K562 (cell line): ENCODE measurements at regions not wholly inside any gene's neighbourhood (a gene's known extent, or its start where the extent isn't known, plus 50 kb on each side); places are given as distances from the start of the nearest gene placed in this dataset.

Experiments
- ATAC-seq: fragments of 200-7000 bp; cut with Tn5 transposase; 3 replicates; pipeline ENCODE4 v1.9.1; 2020; ENCODE audit warnings: moderate library complexity
- BruUV-seq: library from RNA; stranded (reverse); fragments of 400-500 nt; replicated peaks from 2 replicates; lab custom pipeline; 2021; lab: Mats Ljungman, UMichigan
- CTCF ChIA-PET: fragments of 300-600 bp; formaldehyde crosslinking; extraction: SDS; loops from one replicate; lab custom pipeline; 2021; ENCODE audit warnings: low intra/inter-chr PET ratio; lab: Yijun Ruan, JAX
- POLR2A ChIA-PET: fragments of 300-600, 350-650 bp; sonication (Branson Sonifier 250); formaldehyde crosslinking; extraction: SDS; loops from one replicate; lab custom pipeline; 2021; ENCODE audit warnings: antibody characterized with exemption, inconsistent platforms; lab: Yijun Ruan, JAX
- DNase-seq, 4 experiments: peaks; one replicate each; pipeline versions ENCODE4 v3.0.0 to v3.0.0-alpha.2; 2011 to 2018; ENCODE audit warnings: low spot score in 3 of 4, mixed read lengths in 3 of 4; ENCODE audit errors: extremely low read depth in 1 of 4
- FAIRE-seq: peaks from 2 replicates; lab custom pipeline; 2011; peaks lifted over from hg19 to GRCh38; lab: Jason Lieb, UNC
- H2AFZ ChIP-seq: 2 replicates; pipeline ENCODE4 v1.6.0; 2011; ENCODE audit warnings: low read depth, low read length, control low read depth, inconsistent platforms
- H3K27ac ChIP-seq: fragments of 200-600 bp; 3 replicates; pipeline ENCODE4 v1.8.0; 2011; ENCODE audit warnings: low read depth, mild to moderate bottlenecking, control low read depth, inconsistent platforms, low read length, moderate library complexity, mixed read lengths; ENCODE audit errors: extremely low read depth
- H3K27me3 ChIP-seq, 2 experiments: fragments of 300-600 bp in 1 of 2; 2 replicates in 1 of 2; 3 replicates in 1 of 2; pipeline versions ENCODE4 v1.6.0 to v1.8.0; 2011; ENCODE audit warnings: inconsistent platforms in 2 of 2, low read length in 2 of 2, mild to moderate bottlenecking in 1 of 2, mixed read lengths in 1 of 2, moderate library complexity in 1 of 2; ENCODE audit not compliant: control insufficient read depth in 2 of 2, insufficient read depth in 2 of 2
- H3K36me3 ChIP-seq: fragments of 300-600 bp; 3 replicates; pipeline ENCODE4 v1.8.0; 2011; ENCODE audit warnings: mild to moderate bottlenecking, low read length, inconsistent platforms; ENCODE audit not compliant: control insufficient read depth, insufficient read depth
- H3K4me1 ChIP-seq, 2 experiments: fragments of 200-600 bp in 1 of 2; replicated peaks in 1 of 2; 2 replicates in 1 of 2; 3 replicates in 1 of 2; pipeline versions ENCODE4 v1.5.1 to v1.8.0; 2011; ENCODE audit warnings: inconsistent platforms in 2 of 2, low read length in 2 of 2, mild to moderate bottlenecking in 1 of 2, mixed read lengths in 1 of 2, moderate library complexity in 1 of 2; ENCODE audit not compliant: control insufficient read depth in 2 of 2, insufficient read depth in 2 of 2
- H3K4me2 ChIP-seq: 2 replicates; pipeline ENCODE4 v1.6.1; 2011; ENCODE audit warnings: low read length, control low read depth, inconsistent platforms, mixed read lengths; ENCODE audit not compliant: insufficient read depth
- H3K4me3 ChIP-seq: fragments of 200-600 bp; sonication (generic), shearing (Covaris generic); 2 replicates; pipeline ENCODE4 v1.5.1; 2016; ENCODE audit warnings: control low read depth, inconsistent platforms
- H3K79me2 ChIP-seq: fragments of 200-600 bp; 3 replicates; pipeline ENCODE4 v1.8.0; 2011; ENCODE audit warnings: low read length, inconsistent platforms; ENCODE audit not compliant: control insufficient read depth, insufficient read depth
- H3K9ac ChIP-seq, 2 experiments: 2 replicates each; pipeline versions ENCODE4 v1.6.0 to v1.6.1; 2011; ENCODE audit warnings: low read depth in 2 of 2, low read length in 2 of 2, control low read depth in 1 of 2, inconsistent platforms in 1 of 2, mild to moderate bottlenecking in 1 of 2, mixed read lengths in 1 of 2; ENCODE audit not compliant: insufficient read depth in 1 of 2
- H3K9me1 ChIP-seq: one replicate; pipeline ENCODE4 v1.6.0; 2011; ENCODE audit warnings: inconsistent platforms, mild to moderate bottlenecking, low read length, moderate library complexity; ENCODE audit not compliant: control insufficient read depth, insufficient read depth
- H3K9me3 ChIP-seq: replicated peaks from 2 replicates; pipeline ENCODE4 v1.5.1; 2011; ENCODE audit warnings: low read depth, low read length, inconsistent platforms; ENCODE audit not compliant: control insufficient read depth, insufficient read depth
- H4K20me1 ChIP-seq: replicated peaks from 2 replicates; pipeline ENCODE4 v1.6.1; 2011; ENCODE audit warnings: low read length, inconsistent platforms, mixed read lengths; ENCODE audit not compliant: control insufficient read depth, insufficient read depth
- ATF6 ChIP-seq: sonication (generic); formaldehyde crosslinking; IDR thresholded peaks from 2 replicates; pipeline ENCODE4 v1.4.0; 2020; ENCODE audit warnings: mild to moderate bottlenecking, missing genetic modification reagents
- BCLAF1 ChIP-seq, 2 experiments: fragments of 450-650 bp in 1 of 2; IDR thresholded peaks; 2 replicates each; pipeline ENCODE4 v1.6.1; 2011 to 2017; ENCODE audit warnings: low read depth in 2 of 2, antibody characterized with exemption in 1 of 2, borderline replicate concordance in 1 of 2, low read length in 1 of 2, mild to moderate bottlenecking in 1 of 2, mixed read lengths in 1 of 2; ENCODE audit not compliant: control insufficient read depth in 1 of 2
- PKNOX1 ChIP-seq: fragments of 450-650 bp; IDR thresholded peaks from 2 replicates; pipeline ENCODE4 v1.6.1; 2016
- RBM14 ChIP-seq: fragments of 200-400 bp; formaldehyde crosslinking; IDR thresholded peaks from 2 replicates; pipeline ENCODE4 v1.6.1; 2018; ENCODE audit warnings: low read depth, mild to moderate bottlenecking, low read length, moderate library complexity, borderline replicate concordance; ENCODE audit not compliant: insufficient read depth
- SREBF2 ChIP-seq: sonication (generic); formaldehyde crosslinking; IDR thresholded peaks from 2 replicates; pipeline ENCODE4 v1.4.0; 2020; ENCODE audit warnings: mild to moderate bottlenecking, missing genetic modification reagents
- TFAM ChIP-seq: fragments of 250-450 bp; sonication (Bioruptor Pico); conservative IDR thresholded peaks from 2 replicates; pipeline ENCODE4 v1.5.0; 2021; ENCODE audit warnings: mild to moderate bottlenecking, moderate library complexity
- VEZF1 ChIP-seq: fragments of 200-800 bp; sonication (Bioruptor generic); IDR thresholded peaks from 2 replicates; pipeline ENCODE4 v1.6.1; 2017; ENCODE audit warnings: missing genetic modification characterization, missing compliant biosample characterization
- ZNF764 ChIP-seq: fragments of 250-450 bp; sonication (Bioruptor Pico); IDR thresholded peaks from 2 replicates; pipeline ENCODE4 v1.4.0; 2020; ENCODE audit warnings: low read depth, mild to moderate bottlenecking, moderate library complexity
- WGBS: fragments of 100-300 bp; shearing (Covaris generic); methylation state at CpG from one replicate; pipeline ENCODE4 v1.1.6; 2016; ENCODE audit warnings: low coverage, mixed read lengths; ENCODE audit not compliant: insufficient coverage; ENCODE audit errors: missing lambda C conversion rate; 5-methylcytosine and 5-hydroxymethylcytosine counted together
- in situ Hi-C: fragments of 300-500 bp; cut with MboI; formaldehyde crosslinking; loops from 4 replicates; pipeline ENCODE4 v1.15.0; 2018; ENCODE audit warnings: inconsistent platforms, mixed read lengths
- intact Hi-C: fragments of 100-400 bp; cut with micrococcal nuclease; formaldehyde crosslinking; loops from 2 replicates; pipeline ENCODE4 v1.14.2; 2022

GRCh38 chr4:53779025-53779424 lies 187.7 kb upstream of the LNX1 start:
- in situ Hi-C loops: no loop called here
- Histone ChIP-seq H3K79me2 (no peaks in the 10 kb centered on the region), H3K27me3 (no peaks in the 10 kb centered on the region; a peak in 1 of 5 replicates), H3K27ac (no peak overlapping the region), H3K4me1 (no peaks in the 10 kb centered on the region), H4K20me1 (no peaks in the 10 kb centered on the region), H3K4me3 (no peak overlapping the region), H3K9ac (no peak overlapping the region), H3K36me3 (no peaks in the 10 kb centered on the region), H3K4me2 (no peak overlapping the region), H3K9me3 (no peaks in the 10 kb centered on the region), H3K9me1 (no peaks in the 10 kb centered on the region), H2AFZ (no peak overlapping the region)
- no peak for DNase-seq
- FAIRE-seq: no peak
- intact Hi-C loops: no loop called here
- ATAC-seq: no peak
- POLR2A ChIA-PET: no interaction called here
- 6% methylated on average over 3 of the region's 3 CpGs for WGBS
- no TSS peak for BruUV-seq
- no peak for TF ChIP-seq SREBF2 (CRISPR knock-in tag)
- TF ChIP-seq RBM14: no peak
- TF ChIP-seq BCLAF1 (IDR thresholded peaks at IDR 0.05; ENCODE audit: borderline replicate concordance in 1 of 2, control insufficient read depth in 1 of 2, low read depth in 2 of 2, low read length in 1 of 2): no peak
- TF ChIP-seq ZNF764 (CRISPR knock-in tag): no peak
- no peak for TF ChIP-seq VEZF1 (CRISPR knock-in tag)
- no peak for TF ChIP-seq ATF6 (CRISPR knock-in tag)
- no peak for TF ChIP-seq PKNOX1
- no peak for TF ChIP-seq TFAM
- CTCF ChIA-PET: no interaction called here
